ENCODE measurements at regions not wholly inside any gene's neighbourhood (a gene's known extent, or its start where the extent isn't known, plus 50 kb on each side); places are given as distances from the start of the nearest gene placed in this dataset.

- Histone ChIP-seq H3K4me3 (ENCODE audit: low read depth in 1 of 2, low read length in 1 of 2) (no peak overlapping the region), H3K9me3 (no peaks in the 10 kb centered on the region), H3K4me1 (ENCODE audit: control insufficient read depth in 1 of 2, insufficient read depth in 1 of 2, low read depth in 1 of 2, low read length in 1 of 2) (no peaks in the 10 kb centered on the region), H3K27me3 (no peaks in the 10 kb centered on the region), H3K36me3 (no peaks in the 10 kb centered on the region), H3K27ac (no peak overlapping the region)
- no peak for TF ChIP-seq CTCF (IDR thresholded peaks at IDR 0.05)
Measured at GRCh38 chr10:25682203-25682851, 251.7 kb upstream of the MYO3A start.

- no peaks in the 10 kb centered on the region for H3K9me3 ChIP-seq
- TF ChIP-seq CTCF (IDR thresholded peaks at IDR 0.05): no peak
- H3K27me3 ChIP-seq: no peaks in the 10 kb centered on the region
- no peaks in the 10 kb centered on the region for H3K4me1 ChIP-seq (ENCODE audit: control insufficient read depth in 1 of 2, insufficient read depth in 1 of 2, low read depth in 1 of 2, low read length in 1 of 2)
- no peak overlapping the region for H3K27ac ChIP-seq
- no peak overlapping the region for H3K4me3 ChIP-seq (ENCODE audit: low read depth in 1 of 2, low read length in 1 of 2)
- H3K36me3 ChIP-seq: no peaks in the 10 kb centered on the region
Measured at GRCh38 chr10:25683344-25683743, 250.7 kb upstream of the MYO3A start.

GRCh38 chr10:25687521-25687920 lies 246.5 kb upstream of the MYO3A start:
- H3K27me3 ChIP-seq: no peaks in the 10 kb centered on the region
- H3K4me3 ChIP-seq (ENCODE audit: low read depth in 1 of 2, low read length in 1 of 2): no peak overlapping the region
- no peaks in the 10 kb centered on the region for H3K9me3 ChIP-seq
- no peaks in the 10 kb centered on the region for H3K36me3 ChIP-seq
- TF ChIP-seq CTCF (IDR thresholded peaks at IDR 0.05): no peak
- no peaks in the 10 kb centered on the region for H3K4me1 ChIP-seq (ENCODE audit: control insufficient read depth in 1 of 2, insufficient read depth in 1 of 2, low read depth in 1 of 2, low read length in 1 of 2)
- H3K27ac ChIP-seq: no peak overlapping the region

- H3K4me1 ChIP-seq (ENCODE audit: control insufficient read depth in 1 of 2, insufficient read depth in 1 of 2, low read depth in 1 of 2, low read length in 1 of 2): no peaks in the 10 kb centered on the region
- H3K4me3 ChIP-seq (ENCODE audit: low read depth in 1 of 2, low read length in 1 of 2): no peak overlapping the region
- no peaks in the 10 kb centered on the region for H3K36me3 ChIP-seq
- no peaks in the 10 kb centered on the region for H3K9me3 ChIP-seq
- no peaks in the 10 kb centered on the region for H3K27me3 ChIP-seq
- TF ChIP-seq CTCF (IDR thresholded peaks at IDR 0.05): no peak
- no peak overlapping the region for H3K27ac ChIP-seq
Measured at GRCh38 chr10:25689346-25690100, 244.5 kb upstream of the MYO3A start.

- no peak overlapping the region for H3K27ac ChIP-seq
- H3K4me3 ChIP-seq (ENCODE audit: low read depth in 1 of 2, low read length in 1 of 2): no peak overlapping the region
- no peaks in the 10 kb centered on the region for H3K27me3 ChIP-seq
- no peaks in the 10 kb centered on the region for H3K9me3 ChIP-seq
- no peaks in the 10 kb centered on the region for H3K36me3 ChIP-seq
- H3K4me1 ChIP-seq (ENCODE audit: control insufficient read depth in 1 of 2, insufficient read depth in 1 of 2, low read depth in 1 of 2, low read length in 1 of 2): no peaks in the 10 kb centered on the region
- no peak for TF ChIP-seq CTCF (IDR thresholded peaks at IDR 0.05)
Measured at GRCh38 chr10:25692761-25693160, 241.3 kb upstream of the MYO3A start.
